ENCODE measurements at regions not wholly inside any gene's neighbourhood (a gene's known extent, or its start where the extent isn't known, plus 50 kb on each side); places are given as distances from the start of the nearest gene placed in this dataset.

DNA sequence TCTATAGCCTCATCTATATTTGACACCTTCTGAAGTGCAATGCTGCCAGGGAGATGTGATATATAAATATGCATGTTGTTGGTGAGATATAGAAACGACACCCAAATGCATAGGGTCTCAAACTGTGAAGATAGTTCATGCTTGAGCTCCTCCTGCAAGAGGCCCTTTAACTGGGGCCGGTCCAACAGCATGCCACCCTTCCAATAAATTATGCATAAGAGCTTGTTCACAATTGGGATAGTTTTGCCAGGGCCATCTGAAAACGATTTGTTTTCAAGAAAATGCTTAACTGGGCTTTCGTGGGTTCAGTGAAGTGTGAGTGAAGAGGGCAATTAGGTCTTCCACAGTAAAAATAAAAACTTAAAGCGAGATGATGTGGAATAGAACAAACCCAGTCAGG is 424.2 kb upstream of the WWC1 start:
- Histone ChIP-seq H3K4me3 (ENCODE audit: severe bottlenecking) (no peak overlapping the region), H3K27ac (ENCODE audit: poor library complexity, severe bottlenecking) (no peak overlapping the region), H3K27me3 (ENCODE audit: insufficient read depth, poor library complexity, severe bottlenecking) (no peaks in the 10 kb centered on the region), H3K4me1 (ENCODE audit: insufficient read depth, poor library complexity, severe bottlenecking) (no peaks in the 10 kb centered on the region), H3K9me3 (ENCODE audit: severe bottlenecking) (no peaks in the 10 kb centered on the region), H3K36me3 (ENCODE audit: low read depth) (no peaks in the 10 kb centered on the region)
- ATAC-seq (ENCODE audit: low read depth) (no peak), DNase-seq (ENCODE audit: low spot score) (no peak)
- TF ChIP-seq CTCF (IDR thresholded peaks at IDR 0.05; ENCODE audit: poor library complexity, severe bottlenecking): no peak

DNA sequence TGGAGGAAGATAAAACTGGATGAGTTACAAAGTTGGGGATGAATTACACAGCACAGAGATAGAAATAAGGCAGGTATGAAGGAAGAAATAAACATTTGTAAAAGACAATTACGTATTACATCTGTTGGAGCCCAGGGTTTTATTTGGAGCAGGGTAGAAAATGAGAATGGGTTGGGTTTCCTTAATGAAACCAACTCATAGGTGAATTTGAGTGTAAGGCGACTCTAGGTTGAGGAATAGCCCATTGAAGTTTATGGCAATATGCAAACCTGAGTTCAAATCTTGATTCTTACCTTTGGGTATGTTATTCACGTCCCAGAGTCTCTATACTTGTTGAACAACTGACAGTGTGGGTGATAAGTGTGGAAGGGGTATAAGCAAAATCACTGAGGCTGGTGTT is 422.3 kb upstream of the WWC1 start:
- no peaks in the 10 kb centered on the region for H3K36me3 ChIP-seq (ENCODE audit: low read depth)
- DNase-seq (ENCODE audit: low spot score) (no peak), ATAC-seq (ENCODE audit: low read depth) (no peak)
- H3K27me3 ChIP-seq (ENCODE audit: insufficient read depth, poor library complexity, severe bottlenecking): no peaks in the 10 kb centered on the region
- no peak overlapping the region for H3K4me3 ChIP-seq (ENCODE audit: severe bottlenecking)
- no peak for TF ChIP-seq CTCF (IDR thresholded peaks at IDR 0.05; ENCODE audit: poor library complexity, severe bottlenecking)
- H3K4me1 ChIP-seq (ENCODE audit: insufficient read depth, poor library complexity, severe bottlenecking): no peaks in the 10 kb centered on the region
- no peak overlapping the region for H3K27ac ChIP-seq (ENCODE audit: poor library complexity, severe bottlenecking)
- H3K9me3 ChIP-seq (ENCODE audit: severe bottlenecking): no peaks in the 10 kb centered on the region

GRCh38 chr5:167870055-167870454 is 421.4 kb upstream of the WWC1 start:
- H3K4me3 ChIP-seq (ENCODE audit: severe bottlenecking): no peak overlapping the region
- no peak for TF ChIP-seq CTCF (IDR thresholded peaks at IDR 0.05; ENCODE audit: poor library complexity, severe bottlenecking)
- no peak for DNase-seq (ENCODE audit: low spot score)
- H3K27ac ChIP-seq (ENCODE audit: poor library complexity, severe bottlenecking): no peak overlapping the region
- no peaks in the 10 kb centered on the region for H3K9me3 ChIP-seq (ENCODE audit: severe bottlenecking)
- no peaks in the 10 kb centered on the region for H3K36me3 ChIP-seq (ENCODE audit: low read depth)
- no peaks in the 10 kb centered on the region for H3K27me3 ChIP-seq (ENCODE audit: insufficient read depth, poor library complexity, severe bottlenecking)
- ATAC-seq (ENCODE audit: low read depth): no peak
- no peaks in the 10 kb centered on the region for H3K4me1 ChIP-seq (ENCODE audit: insufficient read depth, poor library complexity, severe bottlenecking)

DNA sequence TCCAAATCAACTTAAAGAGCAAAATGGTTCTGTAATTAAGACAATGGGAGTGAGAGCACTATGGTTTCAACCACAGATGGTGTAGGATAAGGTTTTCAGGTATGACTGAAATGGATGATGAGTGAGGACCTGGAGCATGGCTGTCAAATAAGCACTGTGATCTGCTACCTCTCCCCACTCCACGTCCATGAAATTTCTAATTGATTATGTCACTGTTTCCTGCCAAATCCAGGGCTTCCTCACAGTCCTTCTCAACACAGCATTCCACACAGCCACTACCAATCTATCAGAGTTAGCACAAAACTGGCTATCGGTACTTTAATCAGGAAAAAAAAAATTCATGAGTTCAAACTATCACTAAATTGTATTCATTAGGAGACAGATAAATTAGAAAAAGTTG is 420.4 kb upstream of the WWC1 start:
- H3K4me1 ChIP-seq (ENCODE audit: insufficient read depth, poor library complexity, severe bottlenecking): no peaks in the 10 kb centered on the region
- DNase-seq (ENCODE audit: low spot score) (no peak), ATAC-seq (ENCODE audit: low read depth) (peak; percentile 23; the same call in 1 of the 3 replicates)
- no peaks in the 10 kb centered on the region for H3K36me3 ChIP-seq (ENCODE audit: low read depth)
- H3K27me3 ChIP-seq (ENCODE audit: insufficient read depth, poor library complexity, severe bottlenecking): no peaks in the 10 kb centered on the region
- no peaks in the 10 kb centered on the region for H3K9me3 ChIP-seq (ENCODE audit: severe bottlenecking)
- no peak overlapping the region for H3K27ac ChIP-seq (ENCODE audit: poor library complexity, severe bottlenecking)
- TF ChIP-seq CTCF (IDR thresholded peaks at IDR 0.05; ENCODE audit: poor library complexity, severe bottlenecking): no peak
- H3K4me3 ChIP-seq (ENCODE audit: severe bottlenecking): no peak overlapping the region

- ATAC-seq (ENCODE audit: low read depth) (no peak), DNase-seq (ENCODE audit: low spot score) (no peak)
- H3K9me3 ChIP-seq (ENCODE audit: severe bottlenecking): no peaks in the 10 kb centered on the region
- no peaks in the 10 kb centered on the region for H3K27me3 ChIP-seq (ENCODE audit: insufficient read depth, poor library complexity, severe bottlenecking)
- H3K36me3 ChIP-seq (ENCODE audit: low read depth): no peaks in the 10 kb centered on the region
- TF ChIP-seq CTCF (IDR thresholded peaks at IDR 0.05; ENCODE audit: poor library complexity, severe bottlenecking): no peak
- no peaks in the 10 kb centered on the region for H3K4me1 ChIP-seq (ENCODE audit: insufficient read depth, poor library complexity, severe bottlenecking)
- no peak overlapping the region for H3K27ac ChIP-seq (ENCODE audit: poor library complexity, severe bottlenecking)
- H3K4me3 ChIP-seq (ENCODE audit: severe bottlenecking): no peak overlapping the region
Measured at GRCh38 chr5:167872791-167873190, 418.7 kb upstream of the WWC1 start.
